H9 (cell line): ENCODE measurements at regions not wholly inside any gene's neighbourhood (a gene's known extent, or its start where the extent isn't known, plus 50 kb on each side); places are given as distances from the start of the nearest gene placed in this dataset.
"Not testable (repeated sequence)": the region's sequence is repeated elsewhere in the genome, so short reads cannot be mapped to it uniquely, and the experiment has no call there.

Experiments
- DNase-seq: peaks from one replicate; pipeline ENCODE4 v3.0.0-alpha.2; 2017
- H2AFZ ChIP-seq: one replicate; pipeline ENCODE4 v1.6.1; 2013; ENCODE audit warnings: mild to moderate bottlenecking, low read length, control low read depth, moderate library complexity
- H2AK5ac ChIP-seq: 2 replicates; pipeline ENCODE4 v1.6.1; 2013; ENCODE audit warnings: low read length, control low read depth, mixed read lengths; ENCODE audit not compliant: insufficient read length
- H2BK120ac ChIP-seq: one replicate; pipeline ENCODE4 v1.6.1; 2013; ENCODE audit warnings: low read depth, mild to moderate bottlenecking, low read length, control low read depth, inconsistent platforms; ENCODE audit not compliant: poor library complexity, severe bottlenecking
- H2BK12ac ChIP-seq: 2 replicates; pipeline ENCODE4 v1.6.1; 2013; ENCODE audit warnings: low read length, control low read depth, mixed read lengths, low read depth; ENCODE audit not compliant: insufficient read length
- H2BK15ac ChIP-seq: 2 replicates; pipeline ENCODE4 v1.6.1; 2013; ENCODE audit warnings: low read depth, low read length, control low read depth
- H2BK20ac ChIP-seq: one replicate; pipeline ENCODE4 v1.6.1; 2013; ENCODE audit warnings: low read depth, mild to moderate bottlenecking, low read length, control low read depth, inconsistent platforms; ENCODE audit not compliant: poor library complexity, severe bottlenecking
- H2BK5ac ChIP-seq: 2 replicates; pipeline ENCODE4 v1.6.1; 2013; ENCODE audit warnings: low read length, control low read depth, mixed read lengths; ENCODE audit not compliant: insufficient read length
- H3K14ac ChIP-seq: 2 replicates; pipeline ENCODE4 v1.6.1; 2013; ENCODE audit warnings: low read length, control low read depth; ENCODE audit not compliant: insufficient read depth
- H3K18ac ChIP-seq: 2 replicates; pipeline ENCODE4 v1.6.1; 2013; ENCODE audit warnings: low read depth, mild to moderate bottlenecking, mixed read lengths, low read length, control low read depth; ENCODE audit not compliant: insufficient read length
- H3K23ac ChIP-seq: 2 replicates; pipeline ENCODE4 v1.6.1; 2013; ENCODE audit warnings: low read length, control low read depth, mixed read lengths, low read depth; ENCODE audit not compliant: insufficient read length
- H3K23me2 ChIP-seq: 2 replicates; pipeline ENCODE4 v1.6.1; 2013; ENCODE audit warnings: low read depth, mild to moderate bottlenecking, mixed read lengths, low read length, control low read depth; ENCODE audit not compliant: insufficient read length, poor library complexity, severe bottlenecking
- H3K27ac ChIP-seq: 2 replicates; pipeline ENCODE4 v1.5.1; 2013; ENCODE audit warnings: low read length, control low read depth, mixed read lengths, low read depth; ENCODE audit not compliant: insufficient read length
- H3K27me3 ChIP-seq: 2 replicates; pipeline ENCODE4 v1.6.1; 2013; ENCODE audit warnings: low read length, control low read depth, inconsistent platforms; ENCODE audit not compliant: insufficient read depth
- H3K4ac ChIP-seq: 2 replicates; pipeline ENCODE4 v1.6.1; 2013; ENCODE audit warnings: low read depth, mild to moderate bottlenecking, control low read depth, inconsistent platforms, low read length, moderate library complexity
- H3K4me1 ChIP-seq: 2 replicates; pipeline ENCODE4 v1.6.1; 2013; ENCODE audit warnings: low read length, control low read depth, inconsistent platforms; ENCODE audit not compliant: insufficient read depth
- H3K4me2 ChIP-seq: 2 replicates; pipeline ENCODE4 v1.6.1; 2013; ENCODE audit warnings: low read length, control low read depth, mixed read lengths; ENCODE audit not compliant: insufficient read length, insufficient read depth
- H3K56ac ChIP-seq: 2 replicates; pipeline ENCODE4 v1.6.1; 2013; ENCODE audit warnings: low read depth, mild to moderate bottlenecking, mixed read lengths, low read length, control low read depth; ENCODE audit not compliant: insufficient read length
- H3K79me1 ChIP-seq: 2 replicates; pipeline ENCODE4 v1.6.1; 2013; ENCODE audit warnings: low read depth, mild to moderate bottlenecking, moderate library complexity, low read length, control low read depth, inconsistent platforms; ENCODE audit not compliant: insufficient read depth, poor library complexity, severe bottlenecking
- H3K79me2 ChIP-seq: 2 replicates; pipeline ENCODE4 v1.6.1; 2013; ENCODE audit warnings: low read length, control low read depth, inconsistent platforms; ENCODE audit not compliant: insufficient read depth
- H3K9ac ChIP-seq: 2 replicates; pipeline ENCODE4 v1.6.1; 2013; ENCODE audit warnings: low read length, control low read depth, mixed read lengths; ENCODE audit not compliant: insufficient read length; ENCODE audit errors: extremely low read depth
- H3K9me3 ChIP-seq: one replicate; pipeline ENCODE4 v1.6.1; 2013; ENCODE audit warnings: low read depth, low read length, inconsistent platforms; ENCODE audit not compliant: control insufficient read depth
- H3T11ph ChIP-seq: one replicate; pipeline ENCODE4 v1.6.1; 2013; ENCODE audit warnings: mild to moderate bottlenecking, low read length, control low read depth, inconsistent platforms
- H4K20me1 ChIP-seq: one replicate; pipeline ENCODE4 v1.6.1; 2013; ENCODE audit not compliant: control insufficient read depth, insufficient read length, insufficient read depth
- H4K5ac ChIP-seq: 2 replicates; pipeline ENCODE4 v1.6.1; 2013; ENCODE audit warnings: low read depth, mild to moderate bottlenecking, mixed read lengths, low read length, control low read depth; ENCODE audit not compliant: insufficient read length
- H4K8ac ChIP-seq: replicated peaks from 2 replicates; pipeline ENCODE4 v1.6.1; 2013; ENCODE audit warnings: low read length, control low read depth, mixed read lengths, low read depth; ENCODE audit not compliant: insufficient read length
- H4K91ac ChIP-seq: 2 replicates; pipeline ENCODE4 v1.6.1; 2013; ENCODE audit warnings: low read depth, mild to moderate bottlenecking, moderate library complexity, mixed read lengths, low read length, control low read depth; ENCODE audit not compliant: insufficient read length
- H3K27ac Mint-ChIP-seq, 3 experiments: 2 replicates in 2 of 3; 3 replicates in 1 of 3; pipeline ENCODE4 v1.8.0; 2020 to 2021; ENCODE audit warnings: mixed read lengths in 3 of 3, mild to moderate bottlenecking in 1 of 3, moderate library complexity in 1 of 3
- H3K27me3 Mint-ChIP-seq: 2 replicates; pipeline ENCODE4 v1.8.0; 2021; ENCODE audit warnings: low read depth, mild to moderate bottlenecking, moderate library complexity, mixed read lengths
- H3K36me3 Mint-ChIP-seq, 3 experiments: 2 replicates in 2 of 3; 3 replicates in 1 of 3; pipeline ENCODE4 v1.8.0; 2020 to 2021; ENCODE audit warnings: low read depth in 3 of 3, mixed read lengths in 3 of 3; ENCODE audit not compliant: insufficient read depth in 1 of 3
- H3K4me1 Mint-ChIP-seq, 2 experiments: 2 replicates each; pipeline ENCODE4 v1.8.0; 2020; ENCODE audit warnings: mixed read lengths in 2 of 2
- H3K4me3 Mint-ChIP-seq, 2 experiments: 2 replicates in 1 of 2; 3 replicates in 1 of 2; pipeline ENCODE4 v1.8.0; 2020 to 2021; ENCODE audit warnings: mild to moderate bottlenecking in 2 of 2, mixed read lengths in 2 of 2, moderate library complexity in 1 of 2
- H3K9me3 Mint-ChIP-seq, 2 experiments: 2 replicates in 1 of 2; 3 replicates in 1 of 2; pipeline ENCODE4 v1.8.0; 2020; ENCODE audit warnings: mild to moderate bottlenecking in 2 of 2, mixed read lengths in 2 of 2, moderate library complexity in 1 of 2
- CTCF ChIP-seq: fragments of 200-600 bp; sonication (generic); conservative IDR thresholded peaks from 3 replicates; pipeline ENCODE4 v1.8.0; 2021; ENCODE audit warnings: antibody characterized with exemption, mild to moderate bottlenecking
- WGBS: extraction: QIAGEN DNeasy Blood & Tissue Kit; methylation state at CpG from one replicate; pipeline ENCODE4 v1.1.7; 2013; ENCODE audit warnings: missing lambda C conversion rate, low lambda C conversion rate, mixed read lengths; ENCODE audit not compliant: insufficient read length; ENCODE audit errors: extremely low coverage; 5-methylcytosine and 5-hydroxymethylcytosine counted together

GRCh38 chr3:75265897-75266296 lies 398.2 kb upstream of the FRG2C start:
- DNase-seq, result no peak
- Histone ChIP-seq H3K4ac (no peak overlapping the region), H2AFZ (no peak overlapping the region), H3K4me1 (no peaks in the 10 kb centered on the region), H3K79me2 (no peaks in the 10 kb centered on the region), H3K9ac (no peak overlapping the region), H4K8ac (no peak overlapping the region), H3K23me2 (no peaks in the 10 kb centered on the region), H4K5ac (no peak overlapping the region), H3K27ac (no peak overlapping the region), H2BK20ac (no peak overlapping the region), H3T11ph (no peak overlapping the region), H4K20me1 (no peaks in the 10 kb centered on the region), H3K14ac (no peak overlapping the region), H3K18ac (no peak overlapping the region), H4K91ac (no peak overlapping the region), H2BK5ac (no peak overlapping the region), H2AK5ac (no peak overlapping the region), H3K23ac (no peak overlapping the region), H3K9me3 (no peaks in the 10 kb centered on the region), H2BK120ac (no peak overlapping the region), H3K27me3 (no peaks in the 10 kb centered on the region), H2BK12ac (no peak overlapping the region), H3K4me2 (no peak overlapping the region), H3K56ac (no peak overlapping the region), H2BK15ac (no peak overlapping the region), H3K79me1 (no peaks in the 10 kb centered on the region)
- Mint-ChIP-seq H3K27me3 (no peaks in the 10 kb centered on the region), H3K27ac (no peak overlapping the region), H3K4me3 (no peak overlapping the region), H3K36me3 (no peaks in the 10 kb centered on the region), H3K9me3 (no peaks in the 10 kb centered on the region), H3K4me1 (peaks cover 0 to 5% of the 10 kb centered on the region in 2 experiments; a peak in 1 of 4 replicates)
- no CpG with 5 or more reads among the region's 3 CpGs for WGBS
- no peak for TF ChIP-seq CTCF

- not testable (repeated sequence) for H3K14ac ChIP-seq, DNase-seq, H4K5ac ChIP-seq, H3K56ac ChIP-seq, H3K36me3 Mint-ChIP-seq, H2BK120ac ChIP-seq, H3K27ac Mint-ChIP-seq, H3K27me3 Mint-ChIP-seq, H3K4ac ChIP-seq, H2AFZ ChIP-seq, H2BK15ac ChIP-seq, H3T11ph ChIP-seq, H3K4me3 Mint-ChIP-seq, H2BK12ac ChIP-seq, H3K4me1 ChIP-seq, H4K20me1 ChIP-seq, H2BK5ac ChIP-seq, H3K9me3 ChIP-seq, H3K18ac ChIP-seq, H4K91ac ChIP-seq, H2AK5ac ChIP-seq, H2BK20ac ChIP-seq, H3K79me1 ChIP-seq, H3K23ac ChIP-seq, H3K27ac ChIP-seq, H3K4me2 ChIP-seq, H3K9ac ChIP-seq, H3K27me3 ChIP-seq, H4K8ac ChIP-seq, H3K79me2 ChIP-seq, H3K9me3 Mint-ChIP-seq, H3K23me2 ChIP-seq
- H3K4me1 Mint-ChIP-seq, result peaks cover 9 to 14% of the 10 kb centered on the region in 2 experiments
- WGBS, result no CpG with 5 or more reads among the region's 2 CpGs
These were observed 395.6 kb upstream of the FRG2C start for GRCh38 chr3:75268576-75268975.
